ENCODE measurements at regions not wholly inside any gene's neighbourhood (a gene's known extent, or its start where the extent isn't known, plus 50 kb on each side); places are given as distances from the start of the nearest gene placed in this dataset.

GRCh38 chr1:173426057-173426456 lies 51.1 kb upstream of the PRDX6 start:
- no peak for DNase-seq

- DNase-seq = no peak
Measured at GRCh38 chr1:173427146-173428054, 49.7 kb upstream of the PRDX6 start.

Measured in NCI-H2171 treated with DMSO at 0.1 percent for 48 hours (cell line).